AML-193 (cell line): ENCODE measurements at regions not wholly inside any gene's neighbourhood (a gene's known extent, or its start where the extent isn't known, plus 50 kb on each side); places are given as distances from the start of the nearest gene placed in this dataset.
"Not testable (repeated sequence)": the region's sequence is repeated elsewhere in the genome, so short reads cannot be mapped to it uniquely, and the experiment has no call there.

Source experiments
- DNase-seq, 2 experiments: peaks; one replicate each; lab custom pipeline; 2025; lab: John Stamatoyannopoulos, UW

GRCh38 chr18:35826477-35826876 lies 146.0 kb upstream of the RMP24 start:
- DNase-seq = no peak

GRCh38 chr18:35827275-35827902 lies 145.1 kb upstream of the RMP24 start:
- no peak for DNase-seq

GRCh38 chr18:35827903-35828275 lies 144.6 kb upstream of the RMP24 start:
- DNase-seq = no peak

GRCh38 chr18:35828591-35828990 lies 143.9 kb upstream of the RMP24 start:
- no peak for DNase-seq

GRCh38 chr18:35835366-35835765 lies 137.1 kb upstream of the RMP24 start:
- DNase-seq = no peak

GRCh38 chr18:35835833-35836232 lies 136.6 kb upstream of the RMP24 start:
- no peak for DNase-seq

GRCh38 chr18:35836932-35837331 lies 135.5 kb upstream of the RMP24 start:
- no peak for DNase-seq

- no peak for DNase-seq
Measured at GRCh38 chr18:35837922-35838496, 134.5 kb upstream of the RMP24 start.

- no peak for DNase-seq
Measured at GRCh38 chr18:35841283-35841682, 131.2 kb upstream of the RMP24 start.

- no peak for DNase-seq
Measured at GRCh38 chr18:35842536-35842935, 129.9 kb upstream of the RMP24 start.

GRCh38 chr18:35848321-35848720 lies 124.2 kb upstream of the RMP24 start:
- not testable (repeated sequence) for DNase-seq

- DNase-seq = not testable (repeated sequence)
Measured at GRCh38 chr18:35849241-35849640, 123.2 kb upstream of the RMP24 start.

GRCh38 chr18:35851286-35851970 lies 121.1 kb upstream of the RMP24 start:
- no peak for DNase-seq

- DNase-seq = no peak
Measured at GRCh38 chr18:35852786-35853185, 119.7 kb upstream of the RMP24 start.

- no peak for DNase-seq
Measured at GRCh38 chr18:35854095-35854494, 118.4 kb upstream of the RMP24 start.

GRCh38 chr18:35856178-35856577 lies 116.3 kb upstream of the RMP24 start:
- no peak for DNase-seq

GRCh38 chr18:35856721-35857120 lies 115.8 kb upstream of the RMP24 start:
- not testable (repeated sequence) for DNase-seq

GRCh38 chr18:35857581-35857980 lies 114.9 kb upstream of the RMP24 start:
- not testable (repeated sequence) for DNase-seq

- no peak for DNase-seq
Measured at GRCh38 chr18:35861367-35862118, 110.9 kb upstream of the RMP24 start.

GRCh38 chr18:35862119-35862640 lies 110.3 kb upstream of the RMP24 start:
- no peak for DNase-seq

- DNase-seq = no peak
Measured at GRCh38 chr18:35864916-35865315, 107.6 kb upstream of the RMP24 start.

GRCh38 chr18:35868915-35869314 lies 103.6 kb upstream of the RMP24 start:
- DNase-seq = no peak

- DNase-seq = no peak
Measured at GRCh38 chr18:35871337-35871736, 101.1 kb upstream of the RMP24 start.
